ENCODE measurements at regions not wholly inside any gene's neighbourhood (a gene's known extent, or its start where the extent isn't known, plus 50 kb on each side); places are given as distances from the start of the nearest gene placed in this dataset.

DNA sequence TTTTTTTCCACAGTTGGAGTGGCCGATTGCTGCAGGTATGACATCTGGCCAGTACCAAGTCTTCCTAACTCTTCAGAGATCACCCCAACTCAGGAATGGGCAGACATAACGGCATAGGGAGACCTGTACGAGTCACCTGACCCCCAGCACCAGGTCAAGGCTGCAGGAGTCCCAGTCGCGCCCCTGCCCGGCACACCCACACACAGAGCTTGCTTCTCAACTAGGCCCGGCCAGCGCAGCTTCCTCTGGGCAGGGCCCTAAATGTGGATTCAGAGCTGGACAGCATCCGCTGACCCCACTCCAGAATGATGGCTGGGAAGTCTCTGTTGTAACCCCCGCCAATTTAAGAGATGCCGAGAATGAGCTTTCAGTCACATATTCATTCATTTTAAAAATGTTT is 58.8 kb upstream of the CLDN14 start:
- Histone ChIP-seq H3K4me3 (no peak overlapping the region), H3K36me3 (replicated peaks in 1 of 2) (no peaks in the 10 kb centered on the region), H3K27me3 (peaks cover 15% of the 10 kb centered on the region), H3K9me3 (replicated peaks in 1 of 3) (no peaks in the 10 kb centered on the region), H3K27ac (no peak overlapping the region), H3K4me1 (replicated peaks in 1 of 2) (no peaks in the 10 kb centered on the region)
- TF ChIP-seq, protein P1, sequence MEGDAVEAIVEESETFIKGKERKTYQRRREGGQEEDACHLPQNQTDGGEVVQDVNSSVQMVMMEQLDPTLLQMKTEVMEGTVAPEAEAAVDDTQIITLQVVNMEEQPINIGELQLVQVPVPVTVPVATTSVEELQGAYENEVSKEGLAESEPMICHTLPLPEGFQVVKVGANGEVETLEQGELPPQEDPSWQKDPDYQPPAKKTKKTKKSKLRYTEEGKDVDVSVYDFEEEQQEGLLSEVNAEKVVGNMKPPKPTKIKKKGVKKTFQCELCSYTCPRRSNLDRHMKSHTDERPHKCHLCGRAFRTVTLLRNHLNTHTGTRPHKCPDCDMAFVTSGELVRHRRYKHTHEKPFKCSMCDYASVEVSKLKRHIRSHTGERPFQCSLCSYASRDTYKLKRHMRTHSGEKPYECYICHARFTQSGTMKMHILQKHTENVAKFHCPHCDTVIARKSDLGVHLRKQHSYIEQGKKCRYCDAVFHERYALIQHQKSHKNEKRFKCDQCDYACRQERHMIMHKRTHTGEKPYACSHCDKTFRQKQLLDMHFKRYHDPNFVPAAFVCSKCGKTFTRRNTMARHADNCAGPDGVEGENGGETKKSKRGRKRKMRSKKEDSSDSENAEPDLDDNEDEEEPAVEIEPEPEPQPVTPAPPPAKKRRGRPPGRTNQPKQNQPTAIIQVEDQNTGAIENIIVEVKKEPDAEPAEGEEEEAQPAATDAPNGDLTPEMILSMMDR (IDR thresholded peaks at IDR 0.05), result no peak
- TF ChIP-seq POLR2A (IDR thresholded peaks at IDR 0.05), result no peak
- intact Hi-C loops (cut with DNase I), result no loop called here
- DNase-seq, result peak in 1 of 7 donors; percentile 11
- WGBS, 4 donors, result 79 to 97% (median 82%) methylated on average over 4 to 11 of the region's 11 CpGs

DNA sequence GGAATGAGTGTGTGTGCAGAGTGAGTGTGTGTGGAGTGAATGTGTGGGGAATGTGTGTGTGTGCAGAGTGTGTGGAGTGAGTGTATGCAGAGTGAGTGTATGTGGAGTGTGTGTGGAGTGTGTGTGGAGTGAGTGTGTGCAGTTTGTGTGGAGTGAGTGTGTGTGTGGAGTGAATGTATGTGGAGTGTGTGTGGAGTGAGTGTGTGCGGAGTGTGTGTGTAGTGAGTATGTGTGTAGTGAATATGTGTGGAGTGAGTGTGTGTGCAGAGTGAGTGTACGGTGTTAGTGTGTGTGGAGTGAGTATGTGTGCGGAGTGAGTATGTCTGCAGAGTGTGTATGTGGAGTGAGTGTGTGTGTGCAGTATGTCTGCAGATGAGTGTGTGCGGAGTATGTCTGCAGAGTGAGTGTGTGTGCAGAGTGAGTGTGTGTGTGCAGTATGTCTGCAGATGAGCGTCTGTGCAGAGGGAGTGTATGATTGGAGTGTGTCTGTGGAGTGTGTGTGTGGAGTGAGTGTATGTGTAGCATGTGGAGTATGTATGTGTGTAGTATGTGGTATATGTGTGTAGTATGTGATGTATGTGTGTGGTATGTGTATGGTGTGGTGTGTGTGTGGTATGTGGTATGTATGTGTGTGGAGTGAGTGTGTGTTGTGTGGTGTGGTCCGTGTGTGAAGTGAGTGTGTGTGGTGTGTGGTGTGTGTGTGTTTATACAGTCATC is 59.7 kb upstream of the CLDN14 start:
- Histone ChIP-seq H3K27ac (no peak overlapping the region), H3K4me3 (no peak overlapping the region), H3K9me3 (replicated peaks in 1 of 3) (no peaks in the 10 kb centered on the region), H3K36me3 (replicated peaks in 1 of 2) (no peaks in the 10 kb centered on the region), H3K27me3 (peaks cover 15% of the 10 kb centered on the region), H3K4me1 (replicated peaks in 1 of 2) (no peaks in the 10 kb centered on the region)
- TF ChIP-seq, protein P1 (IDR thresholded peaks at IDR 0.05), result no peak
- TF ChIP-seq POLR2A (IDR thresholded peaks at IDR 0.05), result no peak
- intact Hi-C loops (cut with DNase I), result no loop called here
- WGBS, 4 donors, result 69 to 92% (median 78%) methylated on average over 6 of the region's 6 CpGs
- DNase-seq, result peak in 1 of 7 donors; percentile 15

DNA sequence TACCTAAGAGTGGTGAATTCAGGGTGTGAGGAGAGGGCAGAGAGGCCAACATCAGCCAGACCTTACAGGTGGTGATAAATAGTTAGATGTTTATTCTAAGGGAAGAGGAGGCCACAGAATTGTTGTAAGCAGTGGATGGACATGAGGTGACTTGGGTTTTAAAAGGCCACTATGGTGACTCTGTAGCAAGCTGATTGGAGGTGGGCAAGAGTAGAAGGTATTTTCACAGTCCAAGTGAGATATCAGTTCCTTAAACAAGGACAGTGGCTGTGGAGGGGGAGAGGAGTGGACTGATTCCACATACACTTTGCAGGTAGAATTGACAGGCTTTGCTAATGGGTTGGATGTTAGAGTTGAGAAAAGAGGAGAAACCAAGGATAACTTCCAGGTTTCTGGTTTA is 60.8 kb upstream of the CLDN14 start:
- no peaks in the 10 kb centered on the region for H3K9me3 ChIP-seq (replicated peaks in 1 of 3)
- no peaks in the 10 kb centered on the region for H3K36me3 ChIP-seq (replicated peaks in 1 of 2)
- no peak overlapping the region for H3K27ac ChIP-seq
- intact Hi-C loops (cut with DNase I), result no loop called here
- DNase-seq, result no peak
- TF ChIP-seq, protein P1 (IDR thresholded peaks at IDR 0.05), result no peak
- peaks cover 15% of the 10 kb centered on the region for H3K27me3 ChIP-seq
- H3K4me1 ChIP-seq (replicated peaks in 1 of 2), result peaks cover 0 to 8% of the 10 kb centered on the region in 2 donors
- H3K4me3 ChIP-seq, result no peak overlapping the region

DNA sequence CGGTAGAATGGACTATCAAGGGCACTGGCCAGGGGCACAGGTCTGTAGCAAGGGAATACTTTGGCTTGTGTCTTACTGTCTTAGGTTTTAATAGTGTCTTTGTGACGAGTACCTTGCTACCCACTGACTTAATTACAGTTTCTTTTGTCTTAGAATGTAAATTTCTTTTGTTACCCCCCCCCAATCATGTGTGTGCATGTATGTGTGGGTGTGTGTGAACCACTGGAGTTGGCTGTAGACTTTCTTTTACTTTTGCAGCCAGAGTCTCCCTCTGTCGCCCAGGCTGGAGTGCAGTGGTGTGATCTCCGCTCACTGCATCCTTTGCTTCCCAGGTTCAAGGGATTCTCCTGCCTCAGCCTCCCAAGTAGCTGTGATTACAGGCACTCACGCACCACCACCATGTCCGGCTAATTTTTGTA is 61.8 kb upstream of the CLDN14 start:
- Histone ChIP-seq H3K9me3 (replicated peaks in 1 of 3) (no peaks in the 10 kb centered on the region), H3K4me1 (replicated peaks in 1 of 2) (peaks cover 0 to 18% of the 10 kb centered on the region in 2 donors), H3K36me3 (replicated peaks in 1 of 2) (no peaks in the 10 kb centered on the region), H3K4me3 (no peak overlapping the region), H3K27ac (no peak overlapping the region), H3K27me3 (peaks cover 15% of the 10 kb centered on the region)
- no peak for TF ChIP-seq POLR2A (IDR thresholded peaks at IDR 0.05)
- TF ChIP-seq, protein P1 (IDR thresholded peaks at IDR 0.05), result no peak
- DNase-seq, result no peak
- intact Hi-C loops (cut with DNase I), result no loop called here
- 77 to 84% (median 81%) methylated on average over 6 of the region's 6 CpGs for WGBS, 4 donors
